ENCODE measurements at regions not wholly inside any gene's neighbourhood (a gene's known extent, or its start where the extent isn't known, plus 50 kb on each side); places are given as distances from the start of the nearest gene placed in this dataset.
"Not testable (repeated sequence)": the region's sequence is repeated elsewhere in the genome, so short reads cannot be mapped to it uniquely, and the experiment has no call there.

DNA sequence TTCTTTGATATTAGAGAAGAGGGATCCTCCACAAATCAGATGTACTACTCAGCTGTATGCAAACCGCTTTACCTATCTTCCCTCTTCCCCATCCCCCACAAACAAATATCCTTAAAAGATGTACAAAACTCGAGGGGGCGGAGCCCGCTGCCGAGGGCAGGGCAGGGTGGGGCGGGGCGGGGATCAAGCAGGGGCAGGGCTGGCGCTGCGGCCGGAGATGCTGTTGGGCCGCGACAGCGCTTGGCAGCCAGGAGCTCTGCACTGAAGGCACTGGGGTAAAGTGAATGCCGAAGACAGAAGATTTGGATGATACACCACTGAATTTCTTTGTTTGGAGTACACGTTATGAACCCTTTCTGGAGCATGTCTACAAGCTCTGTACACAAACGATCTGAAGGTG is 474.8 kb downstream of the CDH10 start:
- no peaks in the 10 kb centered on the region for H4K20me1 ChIP-seq (ENCODE audit: insufficient read depth, low read length)
- no peaks in the 10 kb centered on the region for H3K9me3 ChIP-seq (ENCODE audit: low read length)
- no peaks in the 10 kb centered on the region for H3K9me2 ChIP-seq (ENCODE audit: low read depth, low read length)
- no peak overlapping the region for H3K27ac ChIP-seq (ENCODE audit: low read depth, low read length, poor library complexity, severe bottlenecking)
- no peak overlapping the region for H3K4me3 ChIP-seq (ENCODE audit: low read depth, low read length, poor library complexity, severe bottlenecking)
- no peaks in the 10 kb centered on the region for H3F3A ChIP-seq (ENCODE audit: insufficient read depth, low read length)
- TF ChIP-seq EZH2 (IDR thresholded peaks at IDR 0.05; ENCODE audit: borderline replicate concordance, low read length) = no peak
- TF ChIP-seq, protein P1, sequence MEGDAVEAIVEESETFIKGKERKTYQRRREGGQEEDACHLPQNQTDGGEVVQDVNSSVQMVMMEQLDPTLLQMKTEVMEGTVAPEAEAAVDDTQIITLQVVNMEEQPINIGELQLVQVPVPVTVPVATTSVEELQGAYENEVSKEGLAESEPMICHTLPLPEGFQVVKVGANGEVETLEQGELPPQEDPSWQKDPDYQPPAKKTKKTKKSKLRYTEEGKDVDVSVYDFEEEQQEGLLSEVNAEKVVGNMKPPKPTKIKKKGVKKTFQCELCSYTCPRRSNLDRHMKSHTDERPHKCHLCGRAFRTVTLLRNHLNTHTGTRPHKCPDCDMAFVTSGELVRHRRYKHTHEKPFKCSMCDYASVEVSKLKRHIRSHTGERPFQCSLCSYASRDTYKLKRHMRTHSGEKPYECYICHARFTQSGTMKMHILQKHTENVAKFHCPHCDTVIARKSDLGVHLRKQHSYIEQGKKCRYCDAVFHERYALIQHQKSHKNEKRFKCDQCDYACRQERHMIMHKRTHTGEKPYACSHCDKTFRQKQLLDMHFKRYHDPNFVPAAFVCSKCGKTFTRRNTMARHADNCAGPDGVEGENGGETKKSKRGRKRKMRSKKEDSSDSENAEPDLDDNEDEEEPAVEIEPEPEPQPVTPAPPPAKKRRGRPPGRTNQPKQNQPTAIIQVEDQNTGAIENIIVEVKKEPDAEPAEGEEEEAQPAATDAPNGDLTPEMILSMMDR (IDR thresholded peaks at IDR 0.05; ENCODE audit: low read length) = no peak
- H3K4me2 ChIP-seq (ENCODE audit: low read length) = no peak overlapping the region
- H3K79me2 ChIP-seq (ENCODE audit: insufficient read depth, low read length) = no peaks in the 10 kb centered on the region
- H3K4me1 ChIP-seq (ENCODE audit: insufficient read depth, low read length, severe bottlenecking) = no peaks in the 10 kb centered on the region
- no peaks in the 10 kb centered on the region for H3K36me3 ChIP-seq (ENCODE audit: insufficient read depth, low read length)
- no peaks in the 10 kb centered on the region for H3K27me3 ChIP-seq (ENCODE audit: insufficient read depth, low read length)
- no peak overlapping the region for H3K9ac ChIP-seq (ENCODE audit: low read length)
- H2AFZ ChIP-seq (ENCODE audit: low read length) = no peak overlapping the region

DNA sequence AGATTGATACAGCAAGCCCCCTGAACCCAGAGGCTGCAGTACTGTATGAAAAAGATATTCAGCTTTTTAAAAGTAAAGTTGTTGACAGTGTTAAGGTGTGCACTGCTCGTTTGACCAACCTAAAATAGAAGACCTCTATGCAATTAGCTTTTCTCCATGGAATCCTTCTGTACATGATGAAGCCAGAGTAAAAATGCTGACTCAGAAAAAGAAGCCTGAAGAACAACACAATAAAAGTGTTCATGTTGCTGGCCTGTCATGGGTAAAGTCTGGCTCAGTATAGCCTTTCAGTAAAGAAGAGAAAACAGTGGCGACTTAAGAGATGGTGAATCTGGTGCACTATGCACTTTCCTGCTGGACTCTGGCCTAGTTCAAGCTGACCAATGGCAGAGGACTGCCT is 473.8 kb downstream of the CDH10 start:
- H3K79me2 ChIP-seq (ENCODE audit: insufficient read depth, low read length); H3F3A ChIP-seq (ENCODE audit: insufficient read depth, low read length); H3K36me3 ChIP-seq (ENCODE audit: insufficient read depth, low read length); H3K27ac ChIP-seq (ENCODE audit: low read depth, low read length, poor library complexity, severe bottlenecking); H3K4me3 ChIP-seq (ENCODE audit: low read depth, low read length, poor library complexity, severe bottlenecking); H3K4me1 ChIP-seq (ENCODE audit: insufficient read depth, low read length, severe bottlenecking); H2AFZ ChIP-seq (ENCODE audit: low read length); H3K9me2 ChIP-seq (ENCODE audit: low read depth, low read length); H3K27me3 ChIP-seq (ENCODE audit: insufficient read depth, low read length); H3K9me3 ChIP-seq (ENCODE audit: low read length); H4K20me1 ChIP-seq (ENCODE audit: insufficient read depth, low read length); H3K4me2 ChIP-seq (ENCODE audit: low read length); H3K9ac ChIP-seq (ENCODE audit: low read length): not testable (repeated sequence)

DNA sequence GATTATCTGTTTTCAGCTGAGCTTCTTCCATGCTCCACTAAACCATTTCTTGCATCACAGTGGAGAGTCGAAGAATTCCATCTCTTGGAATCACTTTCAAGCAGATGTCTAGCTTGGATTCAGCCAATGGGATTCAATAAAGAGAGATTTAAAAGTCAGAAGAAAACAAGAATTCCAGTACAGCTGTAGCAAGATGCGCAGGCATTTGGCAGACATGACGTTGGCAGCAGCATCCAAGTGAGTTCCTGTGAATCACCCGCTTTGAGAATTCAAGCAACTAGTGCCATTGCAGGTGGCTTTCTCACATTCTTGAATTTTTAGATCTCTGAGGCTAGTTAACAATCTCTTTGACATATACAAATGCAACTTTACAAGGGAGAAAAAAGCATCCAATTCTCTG is 467.0 kb downstream of the CDH10 start:
- Histone ChIP-seq H2AFZ (ENCODE audit: low read length) (no peak overlapping the region), H3K9me2 (ENCODE audit: low read depth, low read length) (no peaks in the 10 kb centered on the region), H4K20me1 (ENCODE audit: insufficient read depth, low read length) (no peaks in the 10 kb centered on the region), H3K36me3 (ENCODE audit: insufficient read depth, low read length) (no peaks in the 10 kb centered on the region), H3K9me3 (ENCODE audit: low read length) (no peaks in the 10 kb centered on the region), H3F3A (ENCODE audit: insufficient read depth, low read length) (no peaks in the 10 kb centered on the region), H3K4me2 (ENCODE audit: low read length) (no peak overlapping the region), H3K27me3 (ENCODE audit: insufficient read depth, low read length) (no peaks in the 10 kb centered on the region), H3K27ac (ENCODE audit: low read depth, low read length, poor library complexity, severe bottlenecking) (no peak overlapping the region), H3K9ac (ENCODE audit: low read length) (no peak overlapping the region), H3K4me1 (ENCODE audit: insufficient read depth, low read length, severe bottlenecking) (no peaks in the 10 kb centered on the region), H3K79me2 (ENCODE audit: insufficient read depth, low read length) (no peaks in the 10 kb centered on the region), H3K4me3 (ENCODE audit: low read depth, low read length, poor library complexity, severe bottlenecking) (no peak overlapping the region)
- TF ChIP-seq, protein P1 (IDR thresholded peaks at IDR 0.05; ENCODE audit: low read length) = no peak
- no peak for TF ChIP-seq EZH2 (IDR thresholded peaks at IDR 0.05; ENCODE audit: borderline replicate concordance, low read length)

DNA sequence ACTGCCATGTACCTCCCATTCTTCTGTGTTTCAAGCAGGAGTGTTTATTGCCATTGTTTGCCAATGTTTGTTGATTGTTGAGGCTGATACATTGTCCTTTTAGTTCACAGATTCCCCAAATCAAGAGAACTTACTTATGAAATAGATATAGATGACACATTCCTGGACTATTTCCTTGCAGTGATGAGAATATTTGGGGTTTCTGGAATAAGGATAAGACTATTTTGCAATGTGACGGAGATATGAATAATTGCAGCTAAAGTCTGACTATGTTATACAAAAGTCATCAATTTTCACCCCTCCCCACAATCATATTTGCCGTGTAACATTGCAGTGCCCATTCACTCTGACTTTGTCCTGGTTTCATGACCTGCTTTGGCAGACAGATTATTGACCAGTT is 460.8 kb downstream of the CDH10 start:
- Histone ChIP-seq H2AFZ (ENCODE audit: low read length) (no peak overlapping the region), H3K4me3 (ENCODE audit: low read depth, low read length, poor library complexity, severe bottlenecking) (no peak overlapping the region), H3K79me2 (ENCODE audit: insufficient read depth, low read length) (no peaks in the 10 kb centered on the region), H3K36me3 (ENCODE audit: insufficient read depth, low read length) (no peaks in the 10 kb centered on the region), H3K9me2 (ENCODE audit: low read depth, low read length) (no peaks in the 10 kb centered on the region), H3K27me3 (ENCODE audit: insufficient read depth, low read length) (no peaks in the 10 kb centered on the region), H3K9ac (ENCODE audit: low read length) (no peak overlapping the region), H3K9me3 (ENCODE audit: low read length) (no peaks in the 10 kb centered on the region), H3F3A (ENCODE audit: insufficient read depth, low read length) (no peaks in the 10 kb centered on the region), H3K27ac (ENCODE audit: low read depth, low read length, poor library complexity, severe bottlenecking) (no peak overlapping the region), H3K4me1 (ENCODE audit: insufficient read depth, low read length, severe bottlenecking) (no peaks in the 10 kb centered on the region), H4K20me1 (ENCODE audit: insufficient read depth, low read length) (no peaks in the 10 kb centered on the region), H3K4me2 (ENCODE audit: low read length) (no peak overlapping the region)
- TF ChIP-seq, protein P1 (IDR thresholded peaks at IDR 0.05; ENCODE audit: low read length) = no peak
- no peak for TF ChIP-seq EZH2 (IDR thresholded peaks at IDR 0.05; ENCODE audit: borderline replicate concordance, low read length)
